Calu3 (cell line): ENCODE measurements at regions not wholly inside any gene's neighbourhood (a gene's known extent, or its start where the extent isn't known, plus 50 kb on each side); places are given as distances from the start of the nearest gene placed in this dataset.

Experiments used
- BruUV-seq: library from RNA; stranded (reverse); fragments of 400-500 nt; replicated peaks from 2 replicates; lab custom pipeline; 2021; lab: Mats Ljungman, UMichigan
- CTCF ChIA-PET: fragments of 300-600 bp; sonication (Branson Sonifier 250); formaldehyde crosslinking; loops from one replicate; lab custom pipeline; 2022; ENCODE audit warnings: antibody characterized with exemption; lab: Charles Lee
- DNase-seq: peaks from one replicate; pipeline ENCODE4 v3.0.0; 2022
- H3K27ac Mint-ChIP-seq: one replicate; pipeline ENCODE4 v1.8.0; 2022; ENCODE audit warnings: mixed read lengths; ENCODE audit not compliant: unreplicated experiment
- H3K27me3 Mint-ChIP-seq: one replicate; pipeline ENCODE4 v1.8.0; 2022; ENCODE audit warnings: mixed read lengths; ENCODE audit not compliant: unreplicated experiment
- H3K36me3 Mint-ChIP-seq: one replicate; pipeline ENCODE4 v1.8.0; 2022; ENCODE audit warnings: mild to moderate bottlenecking, moderate library complexity, mixed read lengths; ENCODE audit not compliant: insufficient read depth, unreplicated experiment
- H3K4me1 Mint-ChIP-seq: one replicate; pipeline ENCODE4 v1.8.0; 2022; ENCODE audit warnings: mild to moderate bottlenecking, low read depth, mixed read lengths; ENCODE audit not compliant: unreplicated experiment
- H3K4me3 Mint-ChIP-seq: one replicate; pipeline ENCODE4 v1.8.0; 2022; ENCODE audit warnings: mild to moderate bottlenecking, low read depth, moderate library complexity, mixed read lengths; ENCODE audit not compliant: unreplicated experiment
- H3K9me3 Mint-ChIP-seq: one replicate; pipeline ENCODE4 v1.8.0; 2022; ENCODE audit warnings: low read depth, mixed read lengths; ENCODE audit not compliant: unreplicated experiment
- CTCF ChIP-seq: fragments of 200-600 bp; IDR thresholded peaks from one replicate; pipeline ENCODE4 v1.8.0; 2022; ENCODE audit warnings: antibody characterized with exemption; ENCODE audit not compliant: unreplicated experiment
- intact Hi-C: fragments of 100-400 bp; cut with micrococcal nuclease; formaldehyde crosslinking; loops from one replicate; pipeline ENCODE4 v1.10.0; 2022; ENCODE audit not compliant: unreplicated experiment

GRCh38 chr5:60410427-60410826 is 289.5 kb downstream of the DEPDC1B start:
- Mint-ChIP-seq H3K27me3 (peaks cover 19% of the 10 kb centered on the region), H3K36me3 (no peaks in the 10 kb centered on the region), H3K4me3 (no peak overlapping the region), H3K4me1 (no peaks in the 10 kb centered on the region), H3K27ac (no peak overlapping the region), H3K9me3 (no peaks in the 10 kb centered on the region)
- BruUV-seq: no TSS peak
- intact Hi-C loops: no loop called here
- CTCF ChIA-PET: interaction anchor here (0.6 kb wide), 1 partner anchor 15 kb away, joined by 4 read pairs; no protein-coding TSS in a partner anchor
- no peak for DNase-seq
- no peak for TF ChIP-seq CTCF

GRCh38 chr5:60404171-60404570 is 295.8 kb downstream of the DEPDC1B start:
- Mint-ChIP-seq H3K4me3 (no peak overlapping the region), H3K9me3 (no peaks in the 10 kb centered on the region), H3K4me1 (no peaks in the 10 kb centered on the region), H3K27me3 (no peaks in the 10 kb centered on the region), H3K27ac (no peak overlapping the region), H3K36me3 (no peaks in the 10 kb centered on the region)
- TF ChIP-seq CTCF: no peak
- no TSS peak for BruUV-seq
- no peak for DNase-seq
- CTCF ChIA-PET: no interaction called here
- intact Hi-C loops: no loop called here

GRCh38 chr5:60403343-60404006 is 296.5 kb downstream of the DEPDC1B start:
- TF ChIP-seq CTCF: no peak
- Mint-ChIP-seq H3K27me3 (no peaks in the 10 kb centered on the region), H3K27ac (no peak overlapping the region), H3K4me3 (no peak overlapping the region), H3K9me3 (no peaks in the 10 kb centered on the region), H3K36me3 (no peaks in the 10 kb centered on the region), H3K4me1 (no peaks in the 10 kb centered on the region)
- CTCF ChIA-PET: no interaction called here
- intact Hi-C loops: no loop called here
- no peak for DNase-seq
- no TSS peak for BruUV-seq

GRCh38 chr5:60402161-60402785 is 297.7 kb downstream of the DEPDC1B start:
- DNase-seq: no peak
- CTCF ChIA-PET: no interaction called here

More at GRCh38 chr5:60402161-60402785, 297.7 kb downstream of the DEPDC1B start:
- H3K27ac Mint-ChIP-seq: no peak overlapping the region
- BruUV-seq: no TSS peak
- no peaks in the 10 kb centered on the region for H3K4me1 Mint-ChIP-seq
- H3K4me3 Mint-ChIP-seq: no peak overlapping the region
- intact Hi-C loops: no loop called here
- H3K9me3 Mint-ChIP-seq: no peaks in the 10 kb centered on the region
- TF ChIP-seq CTCF: no peak
- no peaks in the 10 kb centered on the region for H3K27me3 Mint-ChIP-seq
- no peaks in the 10 kb centered on the region for H3K36me3 Mint-ChIP-seq
